Bronchial epithelial cell (primary cell): ENCODE measurements at regions not wholly inside any gene's neighbourhood (a gene's known extent, or its start where the extent isn't known, plus 50 kb on each side); places are given as distances from the start of the nearest gene placed in this dataset.
"Not testable (repeated sequence)": the region's sequence is repeated elsewhere in the genome, so short reads cannot be mapped to it uniquely, and the experiment has no call there.

ENCODE experiments used
- DNase-seq: peaks from one replicate; pipeline ENCODE4 v3.0.0-alpha.2; 2010; ENCODE audit warnings: low read depth
- FAIRE-seq: peaks from 2 replicates; lab custom pipeline; 2011; peaks lifted over from hg19 to GRCh38; lab: Jason Lieb, UNC
- H3K27me3 ChIP-seq: 2 replicates; pipeline ENCODE4 v1.5.1; 2011; ENCODE audit warnings: low read length; ENCODE audit not compliant: control insufficient read depth, insufficient read depth
- H3K36me3 ChIP-seq: 2 replicates; pipeline ENCODE4 v1.5.1; 2011; ENCODE audit warnings: low read length; ENCODE audit not compliant: control insufficient read depth, insufficient read depth
- H3K4me3 ChIP-seq: 2 replicates; pipeline ENCODE4 v1.5.1; 2011; ENCODE audit warnings: mild to moderate bottlenecking, low read depth, low read length, control low read depth
- CTCF ChIP-seq: IDR thresholded peaks from 2 replicates; pipeline ENCODE4 v1.5.1; 2011; ENCODE audit warnings: mild to moderate bottlenecking, moderate library complexity, low read length, control low read depth, inconsistent platforms; ENCODE audit not compliant: insufficient read depth, severe bottlenecking

GRCh38 chr14:89095036-89095435 lies 270.6 kb downstream of the TTC8 start:
- TF ChIP-seq CTCF, result no peak
- Histone ChIP-seq H3K36me3 (no peaks in the 10 kb centered on the region), H3K27me3 (no peaks in the 10 kb centered on the region), H3K4me3 (no peak overlapping the region)
- FAIRE-seq, result no peak
- DNase-seq, result no peak

- DNase-seq (no peak), FAIRE-seq (no peak)
- no peak overlapping the region for H3K4me3 ChIP-seq
- no peaks in the 10 kb centered on the region for H3K27me3 ChIP-seq
- H3K36me3 ChIP-seq, result no peaks in the 10 kb centered on the region
- no peak for TF ChIP-seq CTCF
Measured at GRCh38 chr14:89096946-89097345, 272.5 kb downstream of the TTC8 start.

GRCh38 chr14:89098254-89098653 lies 273.8 kb downstream of the TTC8 start:
- TF ChIP-seq CTCF, result no peak
- Histone ChIP-seq H3K27me3 (no peaks in the 10 kb centered on the region), H3K36me3 (no peaks in the 10 kb centered on the region), H3K4me3 (no peak overlapping the region)
- FAIRE-seq, result no peak
- no peak for DNase-seq

GRCh38 chr14:89104171-89104817 lies 279.8 kb downstream of the TTC8 start:
- not testable (repeated sequence) for H3K27me3 ChIP-seq, DNase-seq, FAIRE-seq, H3K36me3 ChIP-seq, H3K4me3 ChIP-seq

GRCh38 chr14:89104861-89105260 lies 280.4 kb downstream of the TTC8 start:
- not testable (repeated sequence) for H3K4me3 ChIP-seq, H3K36me3 ChIP-seq, FAIRE-seq, H3K27me3 ChIP-seq, DNase-seq
